Lower leg skin (tissue), 3 donors: ENCODE measurements at regions not wholly inside any gene's neighbourhood (a gene's known extent, or its start where the extent isn't known, plus 50 kb on each side); places are given as distances from the start of the nearest gene placed in this dataset.

ENCODE experiments used
- POLR2A ChIP-seq, 2 donors: fragments of 450-650 bp; IDR thresholded peaks; one replicate each; pipeline ENCODE4 v1.6.1; 2016 to 2017; ENCODE audit warnings: antibody characterized with exemption in 2 of 2, mild to moderate bottlenecking in 1 of 2, moderate library complexity in 1 of 2
- TF ChIP-seq, protein P1 (sequence below), 3 donors: fragments of 450-650 bp; IDR thresholded peaks; one replicate each; pipeline ENCODE4 v1.5.1; 2016; ENCODE audit warnings: antibody characterized with exemption in 3 of 3, mild to moderate bottlenecking in 3 of 3, moderate library complexity in 2 of 3

DNA sequence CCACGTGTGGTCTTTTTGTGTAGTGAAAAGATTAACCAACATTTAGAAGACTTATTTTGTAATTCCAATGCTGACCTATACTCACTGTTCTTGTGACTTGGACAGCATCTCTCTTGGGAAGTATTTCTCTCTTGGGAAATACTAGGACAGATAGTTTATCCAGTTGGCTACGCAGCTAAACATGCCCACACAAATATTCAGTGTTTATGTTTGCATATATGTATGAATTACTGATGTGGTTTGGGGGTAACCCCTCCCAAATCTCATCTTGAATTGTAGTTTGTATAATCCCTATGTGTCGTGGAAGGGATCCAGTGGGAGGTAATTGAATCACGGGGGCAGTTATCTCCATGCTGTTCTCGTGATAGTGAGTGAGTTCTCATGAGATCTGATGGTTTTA, 2062.3 kb upstream of the CELF4 start:
- TF ChIP-seq, protein P1, sequence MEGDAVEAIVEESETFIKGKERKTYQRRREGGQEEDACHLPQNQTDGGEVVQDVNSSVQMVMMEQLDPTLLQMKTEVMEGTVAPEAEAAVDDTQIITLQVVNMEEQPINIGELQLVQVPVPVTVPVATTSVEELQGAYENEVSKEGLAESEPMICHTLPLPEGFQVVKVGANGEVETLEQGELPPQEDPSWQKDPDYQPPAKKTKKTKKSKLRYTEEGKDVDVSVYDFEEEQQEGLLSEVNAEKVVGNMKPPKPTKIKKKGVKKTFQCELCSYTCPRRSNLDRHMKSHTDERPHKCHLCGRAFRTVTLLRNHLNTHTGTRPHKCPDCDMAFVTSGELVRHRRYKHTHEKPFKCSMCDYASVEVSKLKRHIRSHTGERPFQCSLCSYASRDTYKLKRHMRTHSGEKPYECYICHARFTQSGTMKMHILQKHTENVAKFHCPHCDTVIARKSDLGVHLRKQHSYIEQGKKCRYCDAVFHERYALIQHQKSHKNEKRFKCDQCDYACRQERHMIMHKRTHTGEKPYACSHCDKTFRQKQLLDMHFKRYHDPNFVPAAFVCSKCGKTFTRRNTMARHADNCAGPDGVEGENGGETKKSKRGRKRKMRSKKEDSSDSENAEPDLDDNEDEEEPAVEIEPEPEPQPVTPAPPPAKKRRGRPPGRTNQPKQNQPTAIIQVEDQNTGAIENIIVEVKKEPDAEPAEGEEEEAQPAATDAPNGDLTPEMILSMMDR (IDR thresholded peaks at IDR 0.05) = no peak
- no peak for TF ChIP-seq POLR2A (IDR thresholded peaks at IDR 0.05)
